Colonic mucosa (tissue), 4 donors: ENCODE measurements at regions not wholly inside any gene's neighbourhood (a gene's known extent, or its start where the extent isn't known, plus 50 kb on each side); places are given as distances from the start of the nearest gene placed in this dataset.
"Not testable (repeated sequence)": the region's sequence is repeated elsewhere in the genome, so short reads cannot be mapped to it uniquely, and the experiment has no call there.

ENCODE experiments used
- DNase-seq: peaks from one replicate; pipeline ENCODE4 v3.0.0-alpha.2; 2020
- H3K27ac ChIP-seq: fragments of 200-600 bp; one replicate; pipeline ENCODE4 v1.8.0; 2021
- H3K27me3 ChIP-seq: fragments of 200-600 bp; one replicate; pipeline ENCODE4 v1.8.0; 2021
- H3K36me3 ChIP-seq: fragments of 200-600 bp; one replicate; pipeline ENCODE4 v1.8.0; 2021
- H3K4me1 ChIP-seq: fragments of 200-600 bp; one replicate; pipeline ENCODE4 v1.8.0; 2021; ENCODE audit warnings: mild to moderate bottlenecking
- H3K4me3 ChIP-seq: fragments of 200-600 bp; one replicate; pipeline ENCODE4 v1.8.0; 2021
- H3K9ac ChIP-seq, 2 donors: one replicate each; pipeline ENCODE4 v1.7.0; 2013; ENCODE audit warnings: control low read depth in 2 of 2, low read depth in 2 of 2, low read length in 2 of 2
- H3K9me3 ChIP-seq: fragments of 200-600 bp; one replicate; pipeline ENCODE4 v1.8.0; 2021
- intact Hi-C: fragments of 100-400 bp; cut with DNase I; formaldehyde crosslinking; loops from one replicate; pipeline ENCODE4 v1.14.1; 2022
- TF ChIP-seq, protein P1 (sequence below): fragments of 200-600 bp; IDR thresholded peaks from one replicate; pipeline ENCODE4 v1.8.0; 2022; ENCODE audit warnings: antibody characterized with exemption, mild to moderate bottlenecking
- donor health status: healthy.
- donor health status: DM: no; HTN: no; CAD: no.
- donor health status: DM: no; HTN: no; CAD: no.

DNA sequence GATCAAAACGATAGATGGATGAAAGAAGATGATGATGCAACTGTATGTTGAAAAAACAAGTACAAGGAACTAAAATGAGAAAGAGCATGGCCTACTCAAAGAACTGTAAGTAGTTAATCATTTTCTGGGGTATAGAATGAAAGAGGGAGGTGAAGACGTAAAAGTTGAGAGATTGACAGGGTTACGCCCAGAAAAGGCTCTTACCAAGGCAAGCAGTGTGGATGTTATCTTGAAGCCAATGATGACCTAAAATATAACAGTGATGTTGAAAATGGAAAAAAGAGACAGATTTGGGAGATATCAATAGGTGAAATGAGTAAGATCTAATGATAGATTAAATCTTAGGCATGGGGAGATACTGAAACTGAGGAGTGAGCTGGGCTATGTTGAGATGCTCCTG, 80.4 kb upstream of the GNAQ start:
- Histone ChIP-seq H3K36me3 (no peaks in the 10 kb centered on the region), H3K4me1 (no peaks in the 10 kb centered on the region), H3K9ac (no peak overlapping the region), H3K4me3 (no peak overlapping the region), H3K27me3 (no peaks in the 10 kb centered on the region), H3K27ac (no peak overlapping the region), H3K9me3 (no peaks in the 10 kb centered on the region)
- no peak for DNase-seq
- TF ChIP-seq, protein P1, sequence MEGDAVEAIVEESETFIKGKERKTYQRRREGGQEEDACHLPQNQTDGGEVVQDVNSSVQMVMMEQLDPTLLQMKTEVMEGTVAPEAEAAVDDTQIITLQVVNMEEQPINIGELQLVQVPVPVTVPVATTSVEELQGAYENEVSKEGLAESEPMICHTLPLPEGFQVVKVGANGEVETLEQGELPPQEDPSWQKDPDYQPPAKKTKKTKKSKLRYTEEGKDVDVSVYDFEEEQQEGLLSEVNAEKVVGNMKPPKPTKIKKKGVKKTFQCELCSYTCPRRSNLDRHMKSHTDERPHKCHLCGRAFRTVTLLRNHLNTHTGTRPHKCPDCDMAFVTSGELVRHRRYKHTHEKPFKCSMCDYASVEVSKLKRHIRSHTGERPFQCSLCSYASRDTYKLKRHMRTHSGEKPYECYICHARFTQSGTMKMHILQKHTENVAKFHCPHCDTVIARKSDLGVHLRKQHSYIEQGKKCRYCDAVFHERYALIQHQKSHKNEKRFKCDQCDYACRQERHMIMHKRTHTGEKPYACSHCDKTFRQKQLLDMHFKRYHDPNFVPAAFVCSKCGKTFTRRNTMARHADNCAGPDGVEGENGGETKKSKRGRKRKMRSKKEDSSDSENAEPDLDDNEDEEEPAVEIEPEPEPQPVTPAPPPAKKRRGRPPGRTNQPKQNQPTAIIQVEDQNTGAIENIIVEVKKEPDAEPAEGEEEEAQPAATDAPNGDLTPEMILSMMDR = no peak
- intact Hi-C loops = no loop called here

DNA sequence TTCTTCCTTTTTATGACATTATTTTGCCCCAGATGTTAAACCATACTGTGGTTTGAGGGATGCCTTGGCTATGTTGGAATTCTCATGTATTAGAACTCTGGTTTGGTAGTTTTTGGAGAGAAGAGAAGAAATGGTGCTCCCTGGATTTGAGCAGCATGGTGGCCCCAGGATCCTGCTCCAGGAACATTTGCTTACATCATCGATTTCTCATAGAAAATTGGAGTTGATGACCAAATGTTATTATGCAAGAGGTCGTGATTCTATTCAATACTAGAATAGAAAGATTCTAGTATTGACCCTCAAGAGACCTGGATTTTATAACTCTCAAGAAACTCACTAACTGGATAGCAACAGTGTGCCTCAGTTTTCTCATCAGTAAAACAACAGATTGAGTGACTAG, 77.5 kb upstream of the GNAQ start:
- intact Hi-C loops = no loop called here
- Histone ChIP-seq H3K4me3 (no peak overlapping the region), H3K4me1 (no peaks in the 10 kb centered on the region), H3K9me3 (no peaks in the 10 kb centered on the region), H3K36me3 (no peaks in the 10 kb centered on the region), H3K27ac (no peak overlapping the region), H3K9ac (no peak overlapping the region), H3K27me3 (no peaks in the 10 kb centered on the region)
- TF ChIP-seq, protein P1 = no peak
- DNase-seq = no peak

DNA sequence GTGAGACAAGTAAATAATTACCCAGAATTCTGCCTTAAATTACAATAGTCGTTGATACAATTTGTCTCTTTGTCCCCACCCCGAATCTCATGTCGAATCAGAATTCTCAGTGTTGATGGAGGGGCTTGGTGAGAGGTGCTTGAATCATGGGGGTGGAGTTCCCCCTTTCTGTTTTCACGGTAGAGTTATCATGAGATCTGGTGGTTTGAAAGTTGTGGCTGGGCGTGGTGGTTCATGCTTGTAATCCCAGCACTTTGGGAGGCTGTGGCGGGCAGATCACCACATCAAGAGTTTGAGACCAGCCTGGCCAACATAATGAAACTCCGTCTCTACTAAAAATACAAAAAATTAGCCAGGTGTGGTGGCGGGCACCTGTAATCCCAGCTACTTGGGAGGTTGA, 75.0 kb upstream of the GNAQ start:
- H3K27me3 ChIP-seq, H3K4me1 ChIP-seq, H3K4me3 ChIP-seq, H3K9ac ChIP-seq, H3K36me3 ChIP-seq, DNase-seq, intact Hi-C loops, H3K9me3 ChIP-seq, H3K27ac ChIP-seq: not testable (repeated sequence)

DNA sequence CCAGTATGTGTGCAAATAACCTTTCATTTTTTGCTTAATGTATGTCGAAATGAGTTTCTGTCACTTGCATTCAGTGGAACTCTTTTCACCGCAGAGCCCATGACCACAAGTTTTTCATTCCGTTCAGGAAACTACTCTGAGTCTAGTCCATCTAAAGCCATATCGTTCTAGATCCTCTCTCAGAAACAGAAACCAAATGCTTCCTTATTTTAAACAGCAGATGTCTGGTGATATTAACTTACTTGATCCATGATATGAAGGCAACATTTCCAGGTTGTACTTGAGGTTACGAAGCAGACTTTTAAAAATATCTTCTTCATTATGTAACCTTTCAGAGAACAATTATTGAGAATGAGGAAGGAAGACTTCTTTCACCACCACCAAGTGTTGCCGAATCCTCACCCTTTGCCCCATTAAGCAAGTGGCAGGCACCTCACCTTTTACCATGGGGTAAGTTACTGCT, 72.4 kb upstream of the GNAQ start:
- Histone ChIP-seq H3K9me3 (no peaks in the 10 kb centered on the region), H3K27me3 (no peaks in the 10 kb centered on the region), H3K4me1 (no peaks in the 10 kb centered on the region), H3K9ac (no peak overlapping the region), H3K36me3 (no peaks in the 10 kb centered on the region), H3K4me3 (no peak overlapping the region), H3K27ac (no peak overlapping the region)
- intact Hi-C loops = no loop called here
- DNase-seq = no peak
- TF ChIP-seq, protein P1 = no peak

DNA sequence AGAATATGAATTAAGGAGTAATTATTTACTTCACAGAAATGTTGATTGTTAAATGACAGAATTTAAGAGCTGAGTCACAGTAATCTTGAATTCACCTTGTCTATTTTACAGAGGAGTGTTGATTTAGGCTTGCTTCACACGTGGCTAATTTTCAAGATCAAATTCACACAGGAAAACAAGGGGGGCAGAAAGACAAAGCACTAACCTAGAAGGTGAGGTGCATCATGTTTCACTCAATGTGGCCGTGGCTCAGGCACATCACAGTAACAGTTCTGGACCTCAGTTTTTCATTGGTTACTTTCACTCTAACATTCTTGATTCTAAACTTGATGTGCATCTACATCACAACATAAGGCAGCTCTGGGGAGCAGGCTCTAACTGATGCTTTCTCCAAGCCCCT, 69.6 kb upstream of the GNAQ start:
- H3K27ac ChIP-seq = no peak overlapping the region
- no peak overlapping the region for H3K4me3 ChIP-seq
- H3K9me3 ChIP-seq = no peaks in the 10 kb centered on the region
- no peak for DNase-seq
- no peaks in the 10 kb centered on the region for H3K36me3 ChIP-seq
- H3K4me1 ChIP-seq = no peaks in the 10 kb centered on the region
- no peaks in the 10 kb centered on the region for H3K27me3 ChIP-seq
- no peak overlapping the region for H3K9ac ChIP-seq
- intact Hi-C loops = no loop called here
- TF ChIP-seq, protein P1 = no peak

DNA sequence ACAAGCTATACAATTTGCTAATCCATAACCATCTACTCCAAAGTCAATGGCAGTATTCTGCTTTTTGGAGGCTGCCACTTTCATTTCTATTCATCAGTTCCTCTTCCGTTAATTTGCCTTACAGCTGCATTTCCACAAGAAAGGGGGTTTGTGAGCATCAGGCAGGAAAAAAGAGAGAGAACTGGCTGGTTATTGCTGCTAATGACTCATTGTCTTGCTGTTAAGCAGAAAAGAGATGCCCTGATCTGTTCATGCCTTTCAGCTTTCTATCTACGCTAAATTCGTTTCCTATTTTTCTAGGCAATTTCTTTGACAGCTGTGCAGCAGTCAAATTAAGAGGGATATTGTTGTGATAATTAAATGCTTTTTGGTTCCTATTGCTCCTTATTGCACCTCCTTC, 65.9 kb upstream of the GNAQ start:
- Histone ChIP-seq H3K4me3 (no peak overlapping the region), H3K27me3 (no peaks in the 10 kb centered on the region), H3K9me3 (no peaks in the 10 kb centered on the region), H3K27ac (no peak overlapping the region), H3K9ac (no peak overlapping the region), H3K4me1 (no peaks in the 10 kb centered on the region), H3K36me3 (no peaks in the 10 kb centered on the region)
- intact Hi-C loops = no loop called here
- DNase-seq = no peak
- TF ChIP-seq, protein P1 = no peak
